Limb (tissue), 2 donors: ENCODE measurements at regions not wholly inside any gene's neighbourhood (a gene's known extent, or its start where the extent isn't known, plus 50 kb on each side); places are given as distances from the start of the nearest gene placed in this dataset.
"Not testable (repeated sequence)": the region's sequence is repeated elsewhere in the genome, so short reads cannot be mapped to it uniquely, and the experiment has no call there.

ENCODE experiments used
- DNase-seq, 2 donors: peaks; one replicate each; pipeline ENCODE4 v3.0.0-alpha.2; 2016; ENCODE audit errors: extremely low spot score in 2 of 2

- not testable (repeated sequence) for DNase-seq
Measured at GRCh38 chr5:19287548-19288277, 700.3 kb downstream of the CDH18 start.

DNA sequence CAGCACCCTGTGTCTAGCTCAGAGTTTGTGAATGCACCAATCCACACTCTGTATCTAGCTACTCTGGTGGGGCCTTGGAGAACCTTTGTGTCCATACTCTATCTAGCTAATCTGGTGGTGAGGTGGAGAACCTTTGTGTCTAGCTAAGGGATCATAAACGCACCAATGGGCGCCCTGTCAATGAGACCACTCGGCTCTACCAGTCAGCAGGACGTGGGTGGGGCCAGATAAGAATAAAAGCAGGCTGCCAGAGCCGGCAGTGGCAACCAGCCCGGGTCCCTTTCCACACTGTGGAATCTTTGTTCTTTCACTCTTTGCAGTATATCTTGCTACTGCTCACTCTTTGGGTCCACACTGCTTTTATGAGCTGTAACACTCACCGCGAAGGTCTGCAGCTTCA, 699.7 kb downstream of the CDH18 start:
- not testable (repeated sequence) for DNase-seq

GRCh38 chr5:19297934-19298333, 690.1 kb downstream of the CDH18 start:
- DNase-seq = no peak

DNA sequence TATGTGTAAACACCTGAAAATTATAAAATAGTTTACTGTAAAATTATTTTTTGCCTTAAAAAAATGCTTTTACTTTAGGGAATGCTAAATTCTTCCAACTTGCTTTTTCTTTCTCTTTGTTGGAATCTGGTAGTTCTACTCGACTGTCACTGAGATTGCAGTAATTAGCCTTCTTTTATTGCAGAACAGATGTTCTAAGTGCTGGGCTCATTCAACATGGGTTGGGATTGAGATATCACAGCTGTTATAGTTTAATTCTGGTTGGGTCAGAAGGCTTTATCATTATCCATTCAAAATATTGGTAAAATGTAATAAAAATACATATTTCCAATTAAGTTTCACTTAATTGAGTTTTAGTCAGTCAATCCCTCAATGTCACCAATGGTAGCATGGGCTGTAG, 686.7 kb downstream of the CDH18 start:
- no peak for DNase-seq

GRCh38 chr5:19314840-19315239, 673.2 kb downstream of the CDH18 start:
- DNase-seq = no peak

DNA sequence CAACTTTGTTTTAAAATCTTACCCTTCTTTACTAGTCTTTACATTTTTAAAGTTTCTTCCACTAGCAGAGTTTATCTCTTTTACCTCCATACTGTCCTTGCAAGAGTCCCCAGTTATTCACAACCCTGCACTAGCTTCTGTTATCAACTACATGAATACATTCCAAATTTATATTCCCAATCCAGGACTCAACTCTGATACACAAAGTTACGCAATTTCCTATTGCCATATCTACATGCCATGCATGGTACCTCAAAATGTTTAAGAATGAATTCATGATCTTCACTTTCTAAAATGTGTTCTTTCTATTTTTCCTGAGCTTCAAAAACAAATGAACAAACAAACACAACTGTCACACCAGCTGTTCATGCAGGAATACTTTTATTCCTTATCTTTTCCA, 668.7 kb downstream of the CDH18 start:
- no peak for DNase-seq

DNA sequence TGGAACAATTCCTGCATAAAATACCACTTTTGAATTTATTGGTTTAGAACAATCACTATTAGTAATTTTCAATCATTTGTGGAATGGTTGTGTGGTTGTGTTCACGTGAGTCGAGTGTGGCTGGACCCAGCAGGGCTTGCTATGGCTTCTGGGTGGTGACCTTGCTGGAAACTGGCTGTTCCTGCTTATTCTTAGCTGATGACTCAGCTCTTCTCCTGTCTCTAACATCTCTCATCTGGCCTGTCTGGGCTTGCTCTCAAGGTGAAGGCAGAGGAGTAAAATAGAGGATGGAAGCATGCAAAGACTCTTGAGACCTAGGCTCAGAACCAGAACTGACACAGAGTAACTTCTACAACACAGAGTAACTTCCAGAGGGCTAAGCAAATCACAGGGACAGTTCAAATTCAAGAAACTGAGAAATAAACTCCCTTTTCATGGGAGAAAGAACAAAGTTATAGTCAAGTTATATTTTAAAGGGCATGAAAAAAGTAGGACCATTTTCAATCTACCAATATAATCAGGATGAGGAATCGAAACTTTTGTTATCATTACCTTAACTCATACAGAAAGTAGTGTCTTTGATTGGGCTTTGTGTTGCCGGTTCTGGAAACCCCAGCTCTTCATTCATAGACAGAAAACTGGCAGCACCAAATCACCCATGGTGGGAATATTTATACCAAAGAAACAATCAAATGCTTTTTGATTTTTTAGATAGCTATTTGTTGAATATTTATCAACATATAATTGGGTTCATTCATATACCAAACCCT, 665.1 kb downstream of the CDH18 start:
- no peak for DNase-seq

- no peak for DNase-seq
Measured at GRCh38 chr5:19334278-19334677, 653.7 kb downstream of the CDH18 start.

DNA sequence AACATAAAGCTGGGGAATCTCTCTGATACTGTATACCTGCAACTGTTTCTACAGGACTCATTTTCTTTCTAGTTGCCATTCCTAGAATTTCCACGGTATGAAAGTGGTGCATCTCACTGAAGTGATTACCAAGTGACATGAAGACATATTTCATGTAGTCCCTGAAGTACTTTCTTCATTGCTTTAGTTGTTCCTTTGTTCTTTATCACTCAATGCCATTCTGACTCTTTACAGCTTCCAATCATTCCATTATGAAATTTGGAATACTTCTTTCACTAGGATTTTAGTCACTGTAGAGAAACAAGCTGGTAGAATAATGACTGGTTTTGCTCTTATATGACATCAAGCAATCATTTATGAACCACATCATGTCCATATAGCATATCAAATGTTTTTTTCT, 645.1 kb downstream of the CDH18 start:
- DNase-seq = no peak

- no peak for DNase-seq
Measured at GRCh38 chr5:19352120-19352519, 635.9 kb downstream of the CDH18 start.

DNA sequence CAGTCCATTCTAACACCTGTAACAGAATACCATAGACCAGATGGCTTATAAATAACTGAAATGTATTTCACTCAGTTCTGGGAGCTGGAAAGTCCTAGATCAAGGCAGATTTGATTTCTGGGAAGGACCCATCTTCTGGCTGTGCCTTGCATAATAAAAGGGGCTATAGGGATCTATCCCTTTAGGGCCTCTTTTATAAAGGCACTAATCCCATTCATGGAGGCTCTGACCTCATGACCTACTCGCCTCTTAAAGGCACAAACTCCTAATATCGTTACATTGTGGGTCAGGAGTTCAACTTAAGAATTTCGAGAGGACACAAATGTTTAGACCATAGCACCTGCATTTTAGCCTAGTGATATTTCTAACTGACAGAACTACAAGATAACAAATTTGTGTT, 619.0 kb downstream of the CDH18 start:
- no peak for DNase-seq

DNA sequence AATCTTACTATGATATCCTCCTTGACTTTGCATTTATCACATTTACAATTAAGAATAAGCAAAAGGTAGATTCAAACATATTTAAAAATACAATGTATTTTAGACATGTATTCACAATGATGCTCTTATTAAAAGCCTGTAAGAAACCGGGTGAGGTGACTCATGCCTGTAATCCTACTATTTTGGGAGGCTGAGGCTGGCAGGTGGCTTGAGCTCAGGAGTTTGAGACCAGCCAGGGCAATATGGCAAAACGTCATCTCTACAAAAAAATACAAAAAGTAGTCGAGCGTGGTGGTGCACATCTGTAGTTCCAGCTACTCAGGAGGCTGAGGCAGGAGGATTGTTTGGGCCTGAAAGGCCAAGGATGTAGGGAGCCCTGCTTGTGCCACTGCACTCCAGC, 618.4 kb downstream of the CDH18 start:
- no peak for DNase-seq

DNA sequence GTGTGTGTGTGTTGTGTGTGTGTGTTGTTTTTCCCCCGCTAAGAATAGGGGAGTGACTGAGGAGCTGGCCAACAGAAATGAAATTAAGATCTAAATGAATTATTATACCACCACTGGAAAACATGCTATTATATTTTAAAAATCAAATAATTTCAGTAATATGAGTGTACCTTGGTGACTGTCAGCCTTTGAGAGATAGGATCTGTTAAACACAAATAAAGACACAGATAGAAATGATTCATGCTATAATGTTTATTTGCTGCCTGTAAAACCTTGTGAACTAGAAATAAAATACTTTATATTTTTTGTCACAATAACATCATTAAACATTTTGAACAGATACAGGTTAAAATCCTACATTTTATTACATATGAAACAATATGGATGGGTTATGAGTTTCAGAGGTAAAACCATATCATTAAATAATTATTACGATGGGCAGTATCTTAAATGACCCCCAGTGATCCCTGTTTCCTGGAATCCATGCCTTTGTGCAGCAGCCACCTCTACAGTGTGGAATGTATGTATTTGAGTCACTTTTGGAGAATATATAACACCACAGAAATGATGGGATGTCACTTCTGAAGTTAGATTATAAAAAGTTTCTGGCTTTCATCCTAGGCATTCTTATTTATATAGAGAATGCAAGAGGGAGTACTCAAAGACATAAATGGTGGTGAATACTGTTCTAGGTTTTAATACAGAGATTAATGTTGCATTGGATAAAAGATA, 617.2 kb downstream of the CDH18 start:
- no peak for DNase-seq

DNA sequence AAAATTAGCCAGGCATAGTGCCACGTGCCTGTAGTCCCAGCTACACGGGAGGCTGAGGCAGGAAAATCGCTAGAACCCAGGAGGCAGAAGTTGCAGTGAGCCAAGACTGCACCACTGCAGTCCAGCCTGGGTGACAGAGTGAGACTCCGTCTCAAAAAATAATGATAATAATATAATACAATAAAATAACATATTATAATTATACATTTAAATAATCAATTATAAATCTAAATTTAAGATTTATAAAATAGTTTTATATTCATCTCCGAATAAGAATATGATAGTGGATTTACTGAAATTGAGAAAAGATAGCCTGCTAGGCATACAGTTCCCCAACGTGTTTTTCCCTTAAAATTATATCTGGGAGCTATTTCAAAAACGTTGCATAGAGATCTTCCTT, 599.6 kb downstream of the CDH18 start:
- no peak for DNase-seq

- no peak for DNase-seq
Measured at GRCh38 chr5:19401032-19401431, 587.0 kb downstream of the CDH18 start.

DNA sequence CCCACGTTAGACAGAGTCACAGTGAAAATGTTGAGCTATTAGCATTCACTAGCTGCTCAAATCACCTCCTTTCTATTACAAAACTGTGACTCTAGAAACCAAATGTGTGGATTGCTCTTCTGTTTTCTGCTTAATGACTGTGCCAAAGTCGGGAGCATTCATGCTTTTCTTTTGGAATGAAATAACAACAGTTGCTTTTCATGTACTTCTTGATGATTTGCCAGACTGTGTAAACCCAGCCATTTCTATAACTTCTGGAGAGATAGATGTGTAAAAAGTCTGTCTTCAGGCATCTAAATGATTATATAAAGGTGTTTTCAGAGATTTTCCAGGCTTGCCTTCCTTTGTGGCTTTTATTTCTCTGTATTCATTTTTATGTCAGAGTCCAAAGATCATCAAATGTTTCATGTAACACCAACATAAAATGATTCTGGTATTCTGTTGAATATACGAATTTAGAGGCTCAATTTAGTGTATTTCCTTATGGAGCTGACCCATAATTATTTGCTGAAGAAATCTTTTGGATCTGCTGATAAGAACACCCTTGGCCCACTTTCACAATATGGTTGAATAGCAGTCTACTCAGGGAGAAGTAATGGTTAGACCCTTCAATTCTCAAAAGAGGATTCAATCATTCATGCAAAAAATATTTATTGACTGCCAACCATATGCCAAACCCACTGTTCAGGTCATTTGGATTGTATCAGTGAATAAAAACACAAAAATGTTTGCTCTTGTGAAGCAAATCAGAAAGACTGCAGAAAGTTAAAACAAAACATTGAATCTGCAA, 581.2 kb downstream of the CDH18 start:
- DNase-seq = no peak

- DNase-seq = no peak
Measured at GRCh38 chr5:19408149-19408548, 579.9 kb downstream of the CDH18 start.

DNA sequence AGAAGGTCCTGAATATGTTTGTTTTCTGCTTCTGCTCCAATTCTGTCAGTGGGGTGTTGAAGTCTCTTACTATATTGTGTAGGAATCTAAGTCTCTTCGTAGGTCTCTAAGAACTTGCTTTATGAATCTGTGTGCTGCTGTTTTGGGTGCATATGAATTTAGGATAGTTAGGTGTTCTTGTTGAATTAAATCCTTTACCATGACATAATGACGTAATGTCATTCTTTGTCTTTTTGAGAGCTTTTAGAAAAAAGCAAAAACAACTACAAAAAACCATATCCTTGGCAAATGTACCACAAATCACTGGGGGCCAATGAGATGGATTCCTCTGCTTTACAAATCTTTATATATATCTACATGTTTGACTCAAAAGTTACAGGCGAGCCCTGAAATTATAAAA, 576.1 kb downstream of the CDH18 start:
- no peak for DNase-seq
